ENCODE measurements at regions not wholly inside any gene's neighbourhood (a gene's known extent, or its start where the extent isn't known, plus 50 kb on each side); places are given as distances from the start of the nearest gene placed in this dataset.

GRCh38 chr12:85681333-85681732, 154.9 kb downstream of the RASSF9 start:
- no peak for TF ChIP-seq CTCF (IDR thresholded peaks at IDR 0.05)
- TF ChIP-seq POLR2A (IDR thresholded peaks at IDR 0.05): no peak

All from lower leg skin (tissue), 3 donors.